DMS114 treated with DMSO at 0.1 percent for 48 hours (cell line): ENCODE measurements at regions not wholly inside any gene's neighbourhood (a gene's known extent, or its start where the extent isn't known, plus 50 kb on each side); places are given as distances from the start of the nearest gene placed in this dataset.
"Not testable (repeated sequence)": the region's sequence is repeated elsewhere in the genome, so short reads cannot be mapped to it uniquely, and the experiment has no call there.

Source experiments
- DNase-seq: peaks from one replicate; lab custom pipeline; 2025; ENCODE audit not compliant: unreplicated experiment; lab: John Stamatoyannopoulos, UW

DNA sequence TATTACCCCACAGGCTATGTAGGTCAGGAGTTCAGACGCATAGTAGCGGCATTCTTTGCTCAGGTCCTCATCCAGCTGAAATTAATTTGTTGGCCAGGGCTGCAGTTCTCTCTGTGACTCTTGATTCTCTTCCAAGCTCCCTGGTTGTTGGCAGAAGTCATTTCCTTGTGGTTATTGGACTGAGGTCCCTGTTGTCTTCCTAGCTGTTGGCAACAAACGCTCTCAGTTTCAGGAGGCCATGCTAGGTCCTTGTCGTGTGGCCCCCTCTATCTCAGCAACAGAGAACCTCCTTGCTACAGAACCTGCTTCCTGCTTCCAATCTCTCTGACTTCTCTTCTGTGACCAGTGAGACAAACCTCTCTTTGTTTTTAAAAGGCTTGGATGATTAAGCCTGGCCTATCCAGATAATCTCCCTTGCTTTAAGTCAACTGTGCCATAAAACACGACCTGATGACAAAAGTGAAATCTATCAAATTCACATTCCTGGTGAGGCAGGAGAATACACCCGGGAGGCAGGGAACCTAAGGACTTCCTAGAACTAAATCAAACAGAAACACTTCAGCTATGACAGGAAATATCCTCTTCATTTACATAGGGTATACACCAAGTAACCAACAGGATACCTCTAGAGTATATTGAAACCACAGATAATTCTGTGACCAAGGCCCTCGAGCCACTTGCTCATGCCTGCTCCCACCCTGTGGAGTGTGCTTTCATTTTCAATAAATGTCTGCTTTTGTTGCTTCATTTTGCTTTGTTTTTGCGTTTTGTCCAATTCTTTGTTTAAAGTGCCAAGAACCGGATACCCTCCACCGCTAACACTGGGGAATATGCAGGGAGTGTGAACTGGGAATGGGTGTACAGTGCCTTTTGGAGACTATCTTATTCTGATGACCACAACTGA, 196.0 kb downstream of the BTBD3 start:
- no peak for DNase-seq

- not testable (repeated sequence) for DNase-seq
These were observed 211.4 kb downstream of the BTBD3 start for GRCh38 chr20:12129114-12129513.

DNA sequence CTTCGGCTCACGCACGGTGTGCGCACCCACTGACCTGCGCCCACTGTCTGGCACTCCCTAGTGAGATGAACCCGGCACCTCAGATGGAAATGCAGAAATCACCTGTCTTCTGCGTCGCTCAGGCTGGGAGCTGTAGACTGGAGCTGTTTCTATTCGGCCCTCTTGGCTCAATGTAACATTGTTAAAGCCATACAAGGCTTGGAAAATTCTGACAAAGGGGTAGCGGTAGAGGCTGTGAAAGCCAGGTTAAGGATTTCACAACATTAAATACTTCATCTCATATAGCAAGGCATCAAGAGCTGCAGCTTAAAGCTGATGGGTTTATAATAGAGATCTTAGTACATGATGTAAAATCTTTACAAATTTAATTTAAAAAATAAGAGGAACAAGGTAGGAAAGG, 211.8 kb downstream of the BTBD3 start:
- not testable (repeated sequence) for DNase-seq

GRCh38 chr20:12130781-12131180, 213.1 kb downstream of the BTBD3 start:
- no peak for DNase-seq

DNA sequence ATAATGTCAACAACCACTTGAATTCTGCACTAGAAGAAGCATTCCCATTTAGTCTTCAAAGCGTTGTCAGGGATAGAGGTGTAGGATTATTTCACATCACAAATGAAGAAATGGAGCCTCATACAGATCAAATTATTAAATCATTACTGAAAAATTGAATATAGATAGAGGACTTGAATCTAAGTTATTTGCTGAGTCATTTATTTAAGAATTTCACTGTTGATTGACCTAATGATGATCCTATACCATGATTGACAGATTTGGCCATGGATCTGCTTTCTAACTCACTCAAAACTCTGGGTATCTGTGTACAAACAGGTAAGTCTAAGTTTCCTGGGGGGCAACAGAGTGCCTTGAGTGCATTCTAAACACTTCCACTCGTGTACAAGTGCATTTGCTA, 215.9 kb downstream of the BTBD3 start:
- DNase-seq: no peak

- DNase-seq: not testable (repeated sequence)
These were observed 228.3 kb downstream of the BTBD3 start for GRCh38 chr20:12145951-12146350.

DNA sequence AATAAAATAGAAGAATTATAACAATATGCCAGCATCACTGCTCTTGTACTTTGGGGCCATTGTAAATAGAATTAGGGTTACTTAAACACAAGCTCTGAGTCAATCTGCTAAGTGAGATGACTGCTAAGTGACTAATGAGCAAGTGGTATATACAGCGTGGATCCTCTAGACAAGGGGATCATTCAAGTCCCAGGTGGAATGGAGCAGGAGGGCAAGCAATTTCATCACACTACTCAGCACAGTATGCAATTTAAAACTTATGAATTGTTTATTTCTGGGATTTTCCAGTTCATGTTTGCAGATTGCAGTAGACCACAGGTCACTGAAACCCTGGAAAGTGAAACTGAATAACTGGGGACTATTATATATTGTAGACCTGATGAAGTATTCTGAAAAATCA, 235.3 kb downstream of the BTBD3 start:
- DNase-seq: no peak

GRCh38 chr20:12153628-12154027, 235.9 kb downstream of the BTBD3 start:
- no peak for DNase-seq

GRCh38 chr20:12156252-12156651, 238.6 kb downstream of the BTBD3 start:
- DNase-seq: no peak

GRCh38 chr20:12159261-12159660, 241.6 kb downstream of the BTBD3 start:
- no peak for DNase-seq

DNA sequence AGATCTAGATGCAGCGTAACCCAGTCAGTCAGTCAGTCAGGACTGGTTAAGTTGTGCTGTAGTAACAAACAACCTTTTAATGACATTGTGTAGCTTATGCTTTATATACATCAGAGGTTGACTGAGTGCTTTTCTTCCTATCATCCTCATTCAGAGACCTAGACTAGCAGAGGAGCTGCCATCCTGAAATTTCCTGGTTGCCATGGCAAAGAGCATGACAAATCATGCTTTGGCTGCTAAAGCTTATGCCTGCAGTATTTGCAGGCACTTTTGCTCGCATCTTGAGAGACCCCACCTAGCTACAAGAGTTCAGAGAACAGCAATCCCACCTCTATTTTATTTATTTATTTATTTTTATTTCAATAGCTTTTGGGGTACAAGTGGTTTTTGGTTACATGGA, 244.0 kb downstream of the BTBD3 start:
- DNase-seq: no peak

GRCh38 chr20:12166053-12166717, 248.5 kb downstream of the BTBD3 start:
- no peak for DNase-seq

DNA sequence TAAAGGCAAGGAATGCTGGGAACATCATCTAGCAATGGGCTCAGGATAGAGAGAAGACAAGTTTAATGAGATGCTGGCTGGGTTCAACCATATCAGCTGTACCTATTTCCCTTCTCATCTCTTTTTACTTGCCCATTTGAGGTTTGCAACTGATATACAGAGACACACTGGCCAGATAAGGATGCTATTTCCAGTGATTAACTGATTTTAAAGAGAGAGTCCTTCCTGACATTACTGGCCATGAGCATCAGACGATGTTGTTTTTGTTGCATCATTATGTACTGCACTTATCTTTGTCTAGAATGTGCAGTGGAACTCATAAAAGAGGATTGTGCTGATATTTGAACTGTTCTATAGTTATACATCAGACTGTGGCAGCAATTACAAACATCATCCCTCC, 252.7 kb downstream of the BTBD3 start:
- DNase-seq: no peak

GRCh38 chr20:12171923-12172524, 254.3 kb downstream of the BTBD3 start:
- DNase-seq: no peak

DNA sequence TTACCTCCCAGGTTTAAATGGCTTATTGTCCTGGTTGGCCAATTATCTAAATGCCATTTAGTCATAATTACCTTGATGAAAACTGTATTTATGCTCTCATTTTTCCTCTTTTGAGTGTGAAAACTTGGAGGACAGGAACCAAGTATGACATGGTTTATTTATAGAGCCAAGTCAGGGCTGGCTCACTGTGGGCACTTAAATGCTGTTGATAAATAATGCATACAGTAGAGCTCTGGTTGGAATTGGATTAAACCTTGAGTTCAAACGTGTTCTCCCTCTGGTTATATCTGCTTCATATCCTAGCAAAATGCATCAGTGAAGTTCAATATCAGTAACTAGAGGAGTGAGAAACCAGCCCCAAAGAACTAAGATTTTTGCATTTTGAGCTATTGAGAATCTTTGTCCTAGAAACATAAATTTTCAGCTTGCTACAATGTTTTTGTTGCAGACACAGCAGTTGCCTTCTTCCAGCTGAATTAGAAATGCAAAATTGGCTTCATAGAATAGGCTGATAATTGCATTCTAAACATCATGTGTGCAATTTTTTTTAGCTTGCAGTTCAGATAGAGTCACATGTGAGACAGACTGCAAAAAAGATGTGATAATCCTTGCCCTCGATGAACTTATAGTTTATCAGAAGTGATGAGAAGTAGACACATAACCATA, 255.8 kb downstream of the BTBD3 start:
- no peak for DNase-seq

GRCh38 chr20:12175538-12175937, 257.8 kb downstream of the BTBD3 start:
- no peak for DNase-seq

- DNase-seq: no peak
These were observed 260.1 kb downstream of the BTBD3 start for GRCh38 chr20:12177657-12178293.

GRCh38 chr20:12179692-12180091, 262.0 kb downstream of the BTBD3 start:
- no peak for DNase-seq

- no peak for DNase-seq
These were observed 262.5 kb downstream of the BTBD3 start for GRCh38 chr20:12180107-12180661.

GRCh38 chr20:12198281-12198680, 280.6 kb downstream of the BTBD3 start:
- DNase-seq: no peak

DNA sequence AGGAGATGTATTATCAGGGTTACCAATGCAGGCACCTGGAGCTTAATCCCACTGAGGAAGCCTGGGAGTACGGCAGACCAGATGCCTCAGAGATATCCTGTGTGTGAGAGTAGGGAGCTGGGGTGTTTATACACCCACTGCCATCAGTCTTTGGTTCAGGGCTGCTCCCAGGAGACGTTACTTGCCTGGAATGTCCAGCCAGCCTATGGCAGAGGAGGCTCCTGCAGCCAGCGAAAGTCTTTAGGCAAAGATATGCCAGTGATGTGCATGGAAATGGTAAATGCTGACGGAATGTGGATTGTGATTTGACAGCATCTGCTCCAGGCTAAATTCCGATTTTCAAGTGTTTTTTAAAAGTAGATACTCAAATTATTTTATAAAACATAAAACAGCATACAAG, 282.0 kb downstream of the BTBD3 start:
- no peak for DNase-seq
